ENCODE measurements at regions not wholly inside any gene's neighbourhood (a gene's known extent, or its start where the extent isn't known, plus 50 kb on each side); places are given as distances from the start of the nearest gene placed in this dataset.

DNA sequence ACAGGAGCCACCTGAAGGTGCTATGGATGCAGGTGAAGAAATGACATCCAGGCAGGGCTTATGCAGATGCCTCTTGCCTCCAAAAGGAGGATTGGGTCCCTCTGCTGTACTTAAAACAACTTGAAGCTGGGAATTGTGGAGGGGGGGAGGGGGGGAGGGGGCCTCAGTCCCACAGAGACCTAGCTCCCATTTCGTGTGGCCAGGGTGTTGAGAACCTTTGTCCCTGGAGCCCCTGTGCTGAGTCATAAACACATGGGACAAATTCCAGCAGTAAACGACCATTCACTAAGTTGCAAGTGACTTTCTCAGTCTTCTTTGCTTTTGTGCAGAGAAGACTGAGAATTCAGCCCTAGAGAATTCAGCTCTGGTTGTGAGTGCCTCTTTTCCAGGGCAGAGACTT, 96.5 kb upstream of the PODXL start:
- TF ChIP-seq, protein P1, sequence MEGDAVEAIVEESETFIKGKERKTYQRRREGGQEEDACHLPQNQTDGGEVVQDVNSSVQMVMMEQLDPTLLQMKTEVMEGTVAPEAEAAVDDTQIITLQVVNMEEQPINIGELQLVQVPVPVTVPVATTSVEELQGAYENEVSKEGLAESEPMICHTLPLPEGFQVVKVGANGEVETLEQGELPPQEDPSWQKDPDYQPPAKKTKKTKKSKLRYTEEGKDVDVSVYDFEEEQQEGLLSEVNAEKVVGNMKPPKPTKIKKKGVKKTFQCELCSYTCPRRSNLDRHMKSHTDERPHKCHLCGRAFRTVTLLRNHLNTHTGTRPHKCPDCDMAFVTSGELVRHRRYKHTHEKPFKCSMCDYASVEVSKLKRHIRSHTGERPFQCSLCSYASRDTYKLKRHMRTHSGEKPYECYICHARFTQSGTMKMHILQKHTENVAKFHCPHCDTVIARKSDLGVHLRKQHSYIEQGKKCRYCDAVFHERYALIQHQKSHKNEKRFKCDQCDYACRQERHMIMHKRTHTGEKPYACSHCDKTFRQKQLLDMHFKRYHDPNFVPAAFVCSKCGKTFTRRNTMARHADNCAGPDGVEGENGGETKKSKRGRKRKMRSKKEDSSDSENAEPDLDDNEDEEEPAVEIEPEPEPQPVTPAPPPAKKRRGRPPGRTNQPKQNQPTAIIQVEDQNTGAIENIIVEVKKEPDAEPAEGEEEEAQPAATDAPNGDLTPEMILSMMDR (conservative IDR thresholded peaks at IDR 0.05) = no peak
- TF ChIP-seq EZH2 (IDR thresholded peaks at IDR 0.05; ENCODE audit: low read depth) = no peak
